Body of pancreas (tissue), 4 donors: ENCODE measurements at regions not wholly inside any gene's neighbourhood (a gene's known extent, or its start where the extent isn't known, plus 50 kb on each side); places are given as distances from the start of the nearest gene placed in this dataset.
"Not testable (repeated sequence)": the region's sequence is repeated elsewhere in the genome, so short reads cannot be mapped to it uniquely, and the experiment has no call there.

Experiments
- ATAC-seq: fragments of 150-250 bp; one replicate; pipeline ENCODE4 v1.9.1; 2016
- DNase-seq, 4 donors: peaks; one replicate each; pipeline ENCODE4 v3.0.0-alpha.2; 2019
- H3K27ac ChIP-seq, 4 donors: fragments of 200-600 bp; sonication (generic); 1 replicate in 3 of 4; 2 replicates in 1 of 4; pipeline versions ENCODE4 v1.5.1 to v1.6.1; 2016 to 2019; ENCODE audit warnings: mild to moderate bottlenecking in 1 of 4, mixed read lengths in 1 of 4, moderate library complexity in 1 of 4
- H3K27me3 ChIP-seq, 2 donors: fragments of 200-600 bp; sonication (generic); one replicate each; pipeline ENCODE4 v1.6.0; 2016; ENCODE audit warnings: mild to moderate bottlenecking in 1 of 2
- H3K36me3 ChIP-seq, 2 donors: fragments of 200-600 bp; sonication (generic); replicated peaks in 1 of 2; 2 replicates each; pipeline ENCODE4 v1.5.1; 2016; ENCODE audit warnings: low read depth in 2 of 2; ENCODE audit not compliant: insufficient read depth in 1 of 2
- H3K4me1 ChIP-seq: fragments of 200-600 bp; sonication (generic); one replicate; pipeline ENCODE4 v1.6.0; 2016
- H3K4me3 ChIP-seq, 2 donors: fragments of 200-600 bp; sonication (generic); 1 replicate in 1 of 2; 2 replicates in 1 of 2; pipeline ENCODE4 v1.5.1; 2016 to 2019
- H3K9me3 ChIP-seq, 3 donors: fragments of 200-600 bp; sonication (generic); 1 replicate in 2 of 3; 2 replicates in 1 of 3; pipeline ENCODE4 v1.5.1; 2016
- WGBS, 2 donors: methylation state at CpG; one replicate each; pipeline ENCODE4 v1.1.5; 2017; 5-methylcytosine and 5-hydroxymethylcytosine counted together
- intact Hi-C: fragments of 100-400 bp; cut with DNase I; formaldehyde crosslinking; loops from one replicate; pipeline ENCODE4 v1.15.1; 2023

GRCh38 chr7:128561116-128561722 is 84.7 kb downstream of the METTL2B start:
- H3K9me3 ChIP-seq, H3K27me3 ChIP-seq, H3K4me3 ChIP-seq, DNase-seq, intact Hi-C loops, ATAC-seq, H3K36me3 ChIP-seq: not testable (repeated sequence)
- 49 to 53% methylated on average over 3 of the region's 4 CpGs for WGBS, 2 donors
- Histone ChIP-seq H3K27ac (peak overlapping the region in 2 of 4 donors; percentile 17 to 54), H3K4me1 (peaks cover 15% of the 10 kb centered on the region)

- H3K9me3 ChIP-seq, H3K36me3 ChIP-seq, DNase-seq, H3K27ac ChIP-seq, intact Hi-C loops, H3K4me3 ChIP-seq, H3K27me3 ChIP-seq, ATAC-seq: not testable (repeated sequence)
- H3K4me1 ChIP-seq: peaks cover 15% of the 10 kb centered on the region
- 96 to 97% methylated on average over 5 of the region's 5 CpGs for WGBS, 2 donors
Measured at GRCh38 chr7:128562795-128563194, 86.2 kb downstream of the METTL2B start.

DNA sequence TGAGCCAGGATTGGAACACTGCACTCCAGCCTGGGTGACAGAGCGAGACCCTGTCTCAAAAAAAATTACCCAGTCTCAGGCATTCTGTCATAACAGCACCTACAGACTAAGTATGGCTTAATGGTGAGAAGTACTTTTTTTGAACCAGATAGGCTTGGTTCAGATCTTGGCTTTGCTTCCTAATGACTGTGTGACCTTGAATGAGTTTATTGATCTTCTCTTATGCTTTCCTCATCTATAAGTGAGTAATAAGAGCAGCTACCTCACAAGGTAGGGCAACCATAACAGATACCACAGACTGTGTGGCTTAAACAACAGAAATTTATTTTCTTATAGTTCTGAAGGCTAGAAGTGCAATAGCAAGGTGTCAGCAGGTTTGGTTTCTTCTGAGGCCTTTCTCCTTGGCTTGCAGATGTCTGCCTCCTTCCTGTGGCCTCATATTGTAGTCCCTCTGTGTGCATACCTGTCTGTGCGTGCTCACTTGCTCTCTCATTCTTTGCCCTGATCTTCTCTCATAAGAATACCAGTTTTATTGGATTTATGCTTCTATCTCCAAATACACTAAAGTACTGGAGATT is 87.7 kb downstream of the METTL2B start:
- H3K4me3 ChIP-seq, DNase-seq, H3K27me3 ChIP-seq, H3K36me3 ChIP-seq, H3K9me3 ChIP-seq, intact Hi-C loops, H3K27ac ChIP-seq: not testable (repeated sequence)
- WGBS, 2 donors: 100% methylated on average over 2 of the region's 2 CpGs
- H3K4me1 ChIP-seq: peaks cover 15% of the 10 kb centered on the region
- peak; percentile 40 for ATAC-seq

DNA sequence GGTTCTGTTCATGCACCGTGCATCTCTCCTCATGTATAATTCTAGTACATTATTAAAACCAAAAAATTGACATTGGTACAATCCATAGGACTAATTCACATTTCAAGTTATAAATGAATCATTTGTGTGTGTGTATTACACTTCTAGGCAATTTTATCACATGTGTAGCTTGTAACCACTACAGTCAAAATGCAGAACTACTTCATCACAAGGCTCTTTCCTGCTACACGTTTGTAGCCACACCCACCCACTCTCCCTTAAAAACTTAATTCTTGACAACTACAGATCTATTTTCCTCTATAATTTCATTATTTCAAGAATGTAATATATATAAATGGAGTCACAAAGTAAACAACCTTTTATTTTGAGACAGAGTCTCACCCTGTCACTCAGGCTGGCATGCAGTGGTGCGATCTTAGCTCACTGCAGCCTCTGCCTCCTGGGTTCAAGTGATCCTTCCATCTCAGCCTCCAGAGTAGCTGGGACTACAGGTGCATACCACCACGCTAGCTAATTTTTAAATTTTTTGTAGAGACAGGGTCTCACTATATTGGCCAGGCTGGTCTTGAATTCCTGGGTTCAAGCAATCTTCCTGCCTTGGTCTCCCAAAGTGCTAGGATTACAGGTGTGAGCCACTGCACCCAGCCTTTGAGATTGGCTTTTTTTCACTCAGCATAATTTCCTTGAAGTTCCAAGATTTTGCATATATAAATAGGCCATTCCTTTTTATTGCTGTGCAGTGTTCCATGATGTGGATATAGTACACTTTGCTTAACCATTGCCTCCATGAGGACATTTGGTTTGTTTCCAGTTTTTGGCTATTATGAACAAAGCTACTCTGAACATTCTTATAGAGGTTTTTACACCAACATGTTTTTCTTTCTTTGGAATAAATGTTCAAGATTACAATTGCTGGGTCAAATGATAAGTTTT is 88.7 kb downstream of the METTL2B start:
- intact Hi-C loops: not testable (repeated sequence)

DNA sequence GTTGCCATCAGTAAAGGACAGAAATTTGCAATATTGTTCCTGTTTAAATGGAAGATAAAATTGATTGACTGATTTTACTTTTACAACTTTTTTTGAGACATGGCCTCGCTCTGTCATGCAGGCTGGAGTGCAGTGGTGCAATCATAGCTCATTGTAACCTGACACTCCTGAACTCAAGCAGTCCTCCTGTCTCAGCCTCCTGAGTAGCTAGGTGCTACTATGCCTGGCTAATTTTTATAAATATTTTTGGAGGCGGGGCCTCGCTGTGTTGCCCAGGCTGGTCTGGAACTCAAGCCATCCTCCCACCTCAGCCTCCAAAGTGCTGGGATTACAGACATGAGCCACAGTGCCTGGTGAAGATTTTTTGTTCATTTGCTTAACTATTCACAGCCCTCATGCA is 96.8 kb upstream of the GARIN1A start:
- 96 to 98% methylated on average over 3 of the region's 3 CpGs for WGBS, 2 donors

More for the DNA sequence above, 88.7 kb downstream of the METTL2B start:
- H3K36me3 ChIP-seq, H3K9me3 ChIP-seq, H3K27me3 ChIP-seq, H3K4me3 ChIP-seq, H3K27ac ChIP-seq, DNase-seq, ATAC-seq: not testable (repeated sequence)
- WGBS, 2 donors: 77 to 78% methylated on average over 4 of the region's 4 CpGs
- H3K4me1 ChIP-seq: peaks cover 15% of the 10 kb centered on the region

DNA sequence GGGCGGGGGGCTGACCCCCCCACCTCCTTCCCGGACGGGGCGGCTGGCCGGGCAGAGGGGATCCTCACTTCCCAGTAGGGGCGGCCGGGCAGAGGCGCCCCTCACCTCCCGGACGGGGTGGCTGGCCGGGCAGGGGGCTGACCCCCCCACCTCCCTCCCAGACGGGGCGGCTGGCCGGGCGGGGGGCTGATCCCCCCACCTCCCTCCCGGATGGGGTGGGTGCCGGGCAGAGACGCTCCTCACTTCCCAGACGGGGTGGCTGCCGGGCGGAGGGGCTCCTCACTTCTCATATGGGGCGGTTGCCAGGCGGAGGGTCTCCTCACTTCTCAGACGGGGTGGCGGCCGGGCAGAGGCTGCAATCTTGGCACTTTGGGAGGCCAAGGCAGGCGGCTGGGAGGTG is 95.1 kb upstream of the GARIN1A start:
- ATAC-seq: not testable (repeated sequence)
- WGBS, 2 donors: no CpG with 5 or more reads among the region's 27 CpGs

More for the DNA sequence above, 96.8 kb upstream of the GARIN1A start:
- H3K27me3 ChIP-seq, H3K27ac ChIP-seq, DNase-seq, intact Hi-C loops, ATAC-seq, H3K4me3 ChIP-seq, H3K9me3 ChIP-seq, H3K4me1 ChIP-seq, H3K36me3 ChIP-seq: not testable (repeated sequence)

DNA sequence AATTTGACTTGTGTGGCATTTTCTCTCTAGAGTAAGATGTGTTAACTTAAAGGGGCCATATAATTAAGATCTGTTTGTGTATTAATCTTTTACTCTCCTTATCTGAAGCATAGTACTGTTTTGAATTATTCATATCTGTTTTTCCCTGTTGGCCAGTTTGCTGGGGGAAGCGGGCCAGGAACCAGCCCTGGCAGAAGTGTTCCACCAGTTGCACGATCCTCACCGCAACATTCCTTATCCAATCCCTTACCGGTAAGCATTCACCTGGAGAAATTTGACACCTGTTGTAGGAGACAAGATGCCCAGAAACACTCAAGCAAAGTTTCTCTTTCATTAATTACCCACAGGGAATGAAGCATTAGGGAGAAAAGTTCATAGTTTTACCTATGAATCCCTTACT is 92.2 kb upstream of the GARIN1A start:
- 11 to 18% methylated on average over 3 to 4 of the region's 4 CpGs for WGBS, 2 donors
- H3K27ac ChIP-seq, intact Hi-C loops, H3K36me3 ChIP-seq, H3K4me3 ChIP-seq, H3K4me1 ChIP-seq, H3K27me3 ChIP-seq, ATAC-seq, H3K9me3 ChIP-seq: not testable (repeated sequence)
- peak in 2 of 4 donors; percentile 7 to 35 for DNase-seq

More for the DNA sequence above, 95.1 kb upstream of the GARIN1A start:
- DNase-seq, H3K27ac ChIP-seq, intact Hi-C loops, H3K27me3 ChIP-seq, H3K36me3 ChIP-seq, H3K4me3 ChIP-seq, H3K4me1 ChIP-seq, H3K9me3 ChIP-seq: not testable (repeated sequence)

- ATAC-seq: not testable (repeated sequence)
Measured at GRCh38 chr7:128581100-128581499, 91.0 kb upstream of the GARIN1A start.

GRCh38 chr7:128581825-128582561 is 90.1 kb upstream of the GARIN1A start:
- H3K4me1 ChIP-seq, intact Hi-C loops, H3K27ac ChIP-seq, H3K36me3 ChIP-seq, H3K27me3 ChIP-seq, ATAC-seq, DNase-seq, H3K4me3 ChIP-seq, H3K9me3 ChIP-seq: not testable (repeated sequence)
- 71 to 76% methylated on average over 2 of the region's 2 CpGs for WGBS, 2 donors

More at GRCh38 chr7:128581100-128581499, 91.0 kb upstream of the GARIN1A start:
- H3K36me3 ChIP-seq, H3K27me3 ChIP-seq, intact Hi-C loops, H3K9me3 ChIP-seq, H3K27ac ChIP-seq, H3K4me3 ChIP-seq, H3K4me1 ChIP-seq, DNase-seq: not testable (repeated sequence)
- WGBS, 2 donors: 94 to 95% methylated on average over 5 of the region's 5 CpGs

- H3K36me3 ChIP-seq, DNase-seq, H3K27ac ChIP-seq, H3K4me1 ChIP-seq, H3K4me3 ChIP-seq, ATAC-seq, intact Hi-C loops, H3K27me3 ChIP-seq, H3K9me3 ChIP-seq: not testable (repeated sequence)
Measured at GRCh38 chr7:128586715-128587114, 85.4 kb upstream of the GARIN1A start.
